Upper lobe of left lung (tissue), 6 donors: ENCODE measurements at regions not wholly inside any gene's neighbourhood (a gene's known extent, or its start where the extent isn't known, plus 50 kb on each side); places are given as distances from the start of the nearest gene placed in this dataset.

Source experiments
- ATAC-seq, 2 donors: fragments of 200-7000 bp; cut with Tn5 transposase; one replicate each; pipeline ENCODE4 v1.9.1; 2022; ENCODE audit warnings: mild to moderate bottlenecking in 2 of 2, moderate library complexity in 2 of 2; ENCODE audit not compliant: low FRiP score in 2 of 2
- DNase-seq, 2 donors: peaks; one replicate each; pipeline ENCODE4 v3.0.0-alpha.2; 2019 to 2020
- H3K27ac ChIP-seq, 4 donors: fragments of 200-600 bp; sonication (generic); one replicate each; pipeline ENCODE4 v1.5.1; 2016 to 2019
- H3K27me3 ChIP-seq, 4 donors: fragments of 200-600 bp; sonication (generic); one replicate each; pipeline ENCODE4 v1.5.1; 2017 to 2019
- H3K36me3 ChIP-seq, 4 donors: fragments of 200-600 bp; sonication (generic); one replicate each; pipeline ENCODE4 v1.5.1; 2016 to 2019
- H3K4me1 ChIP-seq, 4 donors: fragments of 200-600 bp; sonication (generic); one replicate each; pipeline ENCODE4 v1.5.1; 2018 to 2019
- H3K4me3 ChIP-seq, 4 donors: fragments of 200-600 bp; sonication (generic); one replicate each; pipeline ENCODE4 v1.5.1; 2017 to 2019; ENCODE audit warnings: mild to moderate bottlenecking in 2 of 4, moderate library complexity in 1 of 4
- H3K9me3 ChIP-seq, 4 donors: fragments of 200-600 bp; sonication (generic); one replicate each; pipeline ENCODE4 v1.5.1; 2018 to 2019
- CTCF ChIP-seq, 6 experiments: fragments of 450-650 bp in 4 of 6; fragments of 200-600 bp in 2 of 6; sonication (generic) in 2 of 6; IDR thresholded peaks; one replicate each; pipeline ENCODE4 v1.5.1; 2016 to 2019; ENCODE audit warnings: antibody characterized with exemption in 6 of 6
- EP300 ChIP-seq, 4 donors: sonication (generic); formaldehyde crosslinking; IDR thresholded peaks; one replicate each; pipeline ENCODE4 v1.5.1; 2017; ENCODE audit warnings: antibody characterized with exemption in 4 of 4, control low read depth in 2 of 4
- POLR2A ChIP-seq, 4 donors: fragments of 450-650 bp; IDR thresholded peaks; one replicate each; pipeline ENCODE4 v1.5.1; 2016 to 2017; ENCODE audit warnings: antibody characterized with exemption in 4 of 4, mild to moderate bottlenecking in 2 of 4
- POLR2AphosphoS5 ChIP-seq, 2 donors: sonication (generic); formaldehyde crosslinking; IDR thresholded peaks; one replicate each; pipeline ENCODE4 v1.5.1; 2017; ENCODE audit warnings: antibody characterized with exemption in 2 of 2
- WGBS, 2 donors: methylation state at CpG; one replicate each; pipeline ENCODE4 v1.1.5; 2017 to 2018; 5-methylcytosine and 5-hydroxymethylcytosine counted together
- donor health status: DM: no; HTN: no; CAD: no; lungs with moderate emphysema.
- donor health status: DM: no; HTN: yes; CAD: no; lungs with severe emphysema.

- DNase-seq (no peak), ATAC-seq (no peak)
- TF ChIP-seq POLR2AphosphoS5 (IDR thresholded peaks at IDR 0.05) (no peak), EP300 (IDR thresholded peaks at IDR 0.05) (no peak), CTCF (IDR thresholded peaks at IDR 0.05) (no peak), POLR2A (IDR thresholded peaks at IDR 0.05) (no peak)
- Histone ChIP-seq H3K27me3 (no peaks in the 10 kb centered on the region), H3K27ac (no peak overlapping the region), H3K4me1 (no peaks in the 10 kb centered on the region), H3K36me3 (no peaks in the 10 kb centered on the region), H3K4me3 (no peak overlapping the region), H3K9me3 (no peaks in the 10 kb centered on the region)
- WGBS, 2 donors = 59 to 72% methylated on average over 3 of the region's 3 CpGs
Measured at GRCh38 chr11:35878741-35879140, 65.1 kb upstream of the LDLRAD3 start.

- Histone ChIP-seq H3K27ac (no peak overlapping the region), H3K4me3 (no peak overlapping the region), H3K9me3 (no peaks in the 10 kb centered on the region), H3K27me3 (no peaks in the 10 kb centered on the region), H3K4me1 (no peaks in the 10 kb centered on the region), H3K36me3 (no peaks in the 10 kb centered on the region)
- DNase-seq = no peak
- no peak for TF ChIP-seq POLR2AphosphoS5 (IDR thresholded peaks at IDR 0.05)
- no peak for TF ChIP-seq EP300 (IDR thresholded peaks at IDR 0.05)
- TF ChIP-seq POLR2A (IDR thresholded peaks at IDR 0.05) = no peak
- TF ChIP-seq CTCF (IDR thresholded peaks at IDR 0.05) = no peak
- ATAC-seq = no peak
- WGBS, 2 donors = 63 to 64% methylated on average over 3 of the region's 3 CpGs
Measured at GRCh38 chr11:35879361-35879760, 64.5 kb upstream of the LDLRAD3 start.

- WGBS, 2 donors = 86 to 90% methylated on average over 2 of the region's 2 CpGs
- DNase-seq (no peak), ATAC-seq (no peak)
Measured at GRCh38 chr11:35886759-35887158, 57.1 kb upstream of the LDLRAD3 start.

GRCh38 chr11:35887737-35888136 lies 56.1 kb upstream of the LDLRAD3 start:
- Histone ChIP-seq H3K36me3 (no peaks in the 10 kb centered on the region), H3K9me3 (no peaks in the 10 kb centered on the region), H3K27me3 (no peaks in the 10 kb centered on the region), H3K27ac (no peak overlapping the region), H3K4me3 (no peak overlapping the region), H3K4me1 (no peaks in the 10 kb centered on the region)
- ATAC-seq (no peak), DNase-seq (no peak)
- WGBS, 2 donors = 91 to 94% methylated on average over 3 of the region's 3 CpGs
- no peak for TF ChIP-seq POLR2AphosphoS5 (IDR thresholded peaks at IDR 0.05)
- no peak for TF ChIP-seq EP300 (IDR thresholded peaks at IDR 0.05)
- no peak for TF ChIP-seq POLR2A (IDR thresholded peaks at IDR 0.05)
- TF ChIP-seq CTCF (IDR thresholded peaks at IDR 0.05) = no peak

More at GRCh38 chr11:35886759-35887158, 57.1 kb upstream of the LDLRAD3 start:
- H3K36me3 ChIP-seq = no peaks in the 10 kb centered on the region
- no peak overlapping the region for H3K27ac ChIP-seq
- TF ChIP-seq EP300 (IDR thresholded peaks at IDR 0.05) = no peak
- no peaks in the 10 kb centered on the region for H3K4me1 ChIP-seq
- no peaks in the 10 kb centered on the region for H3K9me3 ChIP-seq
- no peaks in the 10 kb centered on the region for H3K27me3 ChIP-seq
- H3K4me3 ChIP-seq = no peak overlapping the region

- H3K27ac ChIP-seq = no peak overlapping the region
- ATAC-seq (no peak), DNase-seq (no peak)
- WGBS, 2 donors = 83 to 85% methylated on average over 3 of the region's 3 CpGs
- no peaks in the 10 kb centered on the region for H3K4me1 ChIP-seq
- H3K4me3 ChIP-seq = no peak overlapping the region
- H3K27me3 ChIP-seq = no peaks in the 10 kb centered on the region
- no peaks in the 10 kb centered on the region for H3K9me3 ChIP-seq
- no peaks in the 10 kb centered on the region for H3K36me3 ChIP-seq
- TF ChIP-seq POLR2A (IDR thresholded peaks at IDR 0.05) = no peak
- no peak for TF ChIP-seq EP300 (IDR thresholded peaks at IDR 0.05)
- no peak for TF ChIP-seq POLR2AphosphoS5 (IDR thresholded peaks at IDR 0.05)
- TF ChIP-seq CTCF (IDR thresholded peaks at IDR 0.05) = no peak
Measured at GRCh38 chr11:35888961-35889360, 54.9 kb upstream of the LDLRAD3 start.
